Loucy (cell line): ENCODE measurements at regions not wholly inside any gene's neighbourhood (a gene's known extent, or its start where the extent isn't known, plus 50 kb on each side); places are given as distances from the start of the nearest gene placed in this dataset.
"Not testable (repeated sequence)": the region's sequence is repeated elsewhere in the genome, so short reads cannot be mapped to it uniquely, and the experiment has no call there.

ENCODE experiments used
- H2AFZ ChIP-seq: fragments of 200-600 bp; sonication (generic); 2 replicates; pipeline ENCODE4 v1.6.0; 2016; ENCODE audit warnings: antibody characterized with exemption, mild to moderate bottlenecking, low read length, moderate library complexity
- H3F3A ChIP-seq: fragments of 200-600 bp; 2 replicates; pipeline ENCODE4 v1.6.0; 2016; ENCODE audit warnings: antibody characterized with exemption, low read depth, mild to moderate bottlenecking
- H3K27me3 ChIP-seq: fragments of 200-600 bp; sonication (generic); 2 replicates; pipeline ENCODE4 v1.6.1; 2014; ENCODE audit warnings: low read length, mild to moderate bottlenecking; ENCODE audit not compliant: insufficient read depth, poor library complexity, severe bottlenecking
- H3K36me3 ChIP-seq: fragments of 200-600 bp; sonication (generic); 2 replicates; pipeline ENCODE4 v1.6.1; 2016; ENCODE audit warnings: low read length; ENCODE audit not compliant: insufficient read depth
- H3K4me1 ChIP-seq: fragments of 200-600 bp; sonication (generic); 2 replicates; pipeline ENCODE4 v1.5.1; 2014; ENCODE audit warnings: low read length, mild to moderate bottlenecking; ENCODE audit not compliant: insufficient read depth, poor library complexity, severe bottlenecking
- H3K4me2 ChIP-seq: fragments of 200-600 bp; sonication (generic); 2 replicates; pipeline ENCODE4 v1.6.0; 2014; ENCODE audit warnings: antibody characterized with exemption, low read length, low read depth, mild to moderate bottlenecking; ENCODE audit not compliant: poor library complexity, severe bottlenecking
- H3K4me3 ChIP-seq: fragments of 200-600 bp; sonication (generic); 2 replicates; pipeline ENCODE4 v1.5.1; 2014; ENCODE audit warnings: low read length, mild to moderate bottlenecking, mixed read lengths; ENCODE audit not compliant: poor library complexity, severe bottlenecking
- H3K79me2 ChIP-seq: fragments of 200-600 bp; sonication (generic); 2 replicates; pipeline ENCODE4 v1.6.1; 2014; ENCODE audit warnings: low read length; ENCODE audit not compliant: insufficient read depth
- H3K9ac ChIP-seq: fragments of 200-600 bp; sonication (generic); 2 replicates; pipeline ENCODE4 v1.6.0; 2014; ENCODE audit warnings: mild to moderate bottlenecking, low read depth, low read length, moderate library complexity; ENCODE audit not compliant: poor library complexity, severe bottlenecking
- H3K9me2 ChIP-seq: fragments of 200-600 bp; sonication (generic); replicated peaks from 2 replicates; pipeline ENCODE4 v1.6.1; 2016; ENCODE audit warnings: low read depth, low read length, mixed read lengths
- H3K9me3 ChIP-seq: fragments of 200-600 bp; sonication (generic); 2 replicates; pipeline ENCODE4 v1.6.1; 2014; ENCODE audit warnings: mild to moderate bottlenecking, antibody characterized with exemption, low read length, low read depth; ENCODE audit not compliant: insufficient read depth
- H4K20me1 ChIP-seq: fragments of 200-600 bp; sonication (generic); 2 replicates; pipeline ENCODE4 v1.6.0; 2014; ENCODE audit warnings: antibody characterized with exemption, low read length, mild to moderate bottlenecking; ENCODE audit not compliant: insufficient read depth, poor library complexity, severe bottlenecking
- CTCF ChIP-seq: fragments of 200-600 bp; sonication (generic); conservative IDR thresholded peaks from 2 replicates; pipeline ENCODE4 v1.5.1; 2014; ENCODE audit warnings: mild to moderate bottlenecking, antibody characterized with exemption, low read length
- EZH2phosphoT487 ChIP-seq: fragments of 200-600 bp; IDR thresholded peaks from 2 replicates; pipeline ENCODE4 v1.6.1; 2018; ENCODE audit warnings: antibody characterized with exemption, mild to moderate bottlenecking, moderate library complexity, borderline replicate concordance

GRCh38 chrX:26559855-26560254 lies 343.9 kb downstream of the MAGEB5 start:
- H4K20me1 ChIP-seq, result no peaks in the 10 kb centered on the region
- no peaks in the 10 kb centered on the region for H3K79me2 ChIP-seq
- H3K4me2 ChIP-seq, result no peak overlapping the region
- no peaks in the 10 kb centered on the region for H3K36me3 ChIP-seq
- no peaks in the 10 kb centered on the region for H3K4me1 ChIP-seq
- H3F3A ChIP-seq, result no peaks in the 10 kb centered on the region
- H3K27me3 ChIP-seq, result no peaks in the 10 kb centered on the region
- H3K9ac ChIP-seq, result no peak overlapping the region
- no peak overlapping the region for H2AFZ ChIP-seq
- no peak overlapping the region for H3K4me3 ChIP-seq
- no peaks in the 10 kb centered on the region for H3K9me3 ChIP-seq
- TF ChIP-seq CTCF (no peak), EZH2phosphoT487 (no peak)
- H3K9me2 ChIP-seq, result no peaks in the 10 kb centered on the region

GRCh38 chrX:26558719-26559386 lies 342.9 kb downstream of the MAGEB5 start:
- TF ChIP-seq EZH2phosphoT487 (no peak), CTCF (no peak)
- H3K9ac ChIP-seq, result no peak overlapping the region
- H3K27me3 ChIP-seq, result no peaks in the 10 kb centered on the region
- no peaks in the 10 kb centered on the region for H3K79me2 ChIP-seq
- no peaks in the 10 kb centered on the region for H3K9me3 ChIP-seq
- H3K36me3 ChIP-seq, result no peaks in the 10 kb centered on the region
- H3K9me2 ChIP-seq, result no peaks in the 10 kb centered on the region
- H4K20me1 ChIP-seq, result no peaks in the 10 kb centered on the region
- H3F3A ChIP-seq, result no peaks in the 10 kb centered on the region
- H3K4me2 ChIP-seq, result no peak overlapping the region
- H2AFZ ChIP-seq, result no peak overlapping the region
- H3K4me3 ChIP-seq, result no peak overlapping the region
- H3K4me1 ChIP-seq, result no peaks in the 10 kb centered on the region

- Histone ChIP-seq H3K9me2 (no peaks in the 10 kb centered on the region), H3F3A (no peaks in the 10 kb centered on the region), H3K9ac (no peak overlapping the region), H3K36me3 (no peaks in the 10 kb centered on the region), H3K4me3 (no peak overlapping the region), H2AFZ (no peak overlapping the region), H3K27me3 (no peaks in the 10 kb centered on the region), H3K4me1 (no peaks in the 10 kb centered on the region), H3K79me2 (no peaks in the 10 kb centered on the region), H3K4me2 (no peak overlapping the region), H4K20me1 (no peaks in the 10 kb centered on the region), H3K9me3 (no peaks in the 10 kb centered on the region)
- TF ChIP-seq CTCF (no peak), EZH2phosphoT487 (no peak)
Observed at GRCh38 chrX:26557691-26558321, 341.8 kb downstream of the MAGEB5 start.

GRCh38 chrX:26525768-26526167 lies 309.8 kb downstream of the MAGEB5 start:
- H3K9me2 ChIP-seq, H3K9me3 ChIP-seq, H3K36me3 ChIP-seq, H3K9ac ChIP-seq, H2AFZ ChIP-seq, H3K79me2 ChIP-seq, H3K4me3 ChIP-seq, H3K4me1 ChIP-seq, H3F3A ChIP-seq, H3K4me2 ChIP-seq, H4K20me1 ChIP-seq, H3K27me3 ChIP-seq: not testable (repeated sequence)
